GM23338 (cell line): ENCODE measurements at regions not wholly inside any gene's neighbourhood (a gene's known extent, or its start where the extent isn't known, plus 50 kb on each side); places are given as distances from the start of the nearest gene placed in this dataset.

Source experiments
- ATAC-seq: fragments of 200-7000 bp; cut with Tn5 transposase; 3 replicates; pipeline ENCODE4 v1.9.1; 2020
- DNase-seq: peaks from one replicate; pipeline ENCODE4 v3.0.0-alpha.2; 2015; ENCODE audit warnings: low spot score
- H2AFZ ChIP-seq: fragments of 200-600 bp; sonication (generic); 2 replicates; pipeline ENCODE4 v1.8.0; 2016; ENCODE audit warnings: antibody characterized with exemption, mild to moderate bottlenecking, moderate library complexity
- H3F3A ChIP-seq: fragments of 200-600 bp; sonication (generic); replicated peaks from 2 replicates; pipeline ENCODE4 v1.8.0; 2017; ENCODE audit warnings: antibody characterized with exemption, mixed run types, low read depth
- H3K27ac ChIP-seq: fragments of 200-600 bp; sonication (generic); 2 replicates; pipeline ENCODE4 v1.6.1; 2016; ENCODE audit warnings: low read depth
- H3K27me3 ChIP-seq: fragments of 200-600 bp; sonication (generic); 2 replicates; pipeline ENCODE4 v1.8.0; 2016; ENCODE audit warnings: mild to moderate bottlenecking, mixed run types, moderate library complexity; ENCODE audit not compliant: insufficient read depth
- H3K36me3 ChIP-seq: fragments of 200-600 bp; sonication (generic); 2 replicates; pipeline ENCODE4 v1.8.0; 2016; ENCODE audit warnings: mild to moderate bottlenecking; ENCODE audit not compliant: insufficient read depth
- H3K4me1 ChIP-seq: fragments of 200-600 bp; sonication (generic); 2 replicates; pipeline ENCODE4 v1.8.0; 2016; ENCODE audit warnings: mild to moderate bottlenecking, moderate library complexity; ENCODE audit not compliant: insufficient read depth
- H3K4me2 ChIP-seq: fragments of 200-600 bp; sonication (generic); 2 replicates; pipeline ENCODE4 v1.7.1; 2017; ENCODE audit warnings: mixed run types
- H3K4me3 ChIP-seq: fragments of 200-600 bp; sonication (generic); 2 replicates; pipeline ENCODE4 v1.6.1; 2016; ENCODE audit warnings: mixed run types
- H3K79me2 ChIP-seq: fragments of 200-600 bp; sonication (generic); replicated peaks from 2 replicates; pipeline ENCODE4 v1.8.0; 2017; ENCODE audit warnings: mild to moderate bottlenecking; ENCODE audit not compliant: insufficient read depth
- H3K9me2 ChIP-seq: fragments of 200-600 bp; sonication (generic); 2 replicates; pipeline ENCODE4 v1.8.0; 2017; ENCODE audit not compliant: insufficient read depth
- H4K20me1 ChIP-seq: fragments of 200-600 bp; sonication (generic); replicated peaks from 2 replicates; pipeline ENCODE4 v1.8.0; 2017; ENCODE audit warnings: mild to moderate bottlenecking; ENCODE audit not compliant: insufficient read depth
- H3K27ac Mint-ChIP-seq: 2 replicates; pipeline ENCODE4 v1.8.0; 2020; ENCODE audit warnings: inconsistent platforms, mild to moderate bottlenecking, moderate library complexity, mixed read lengths
- H3K27me3 Mint-ChIP-seq: 3 replicates; pipeline ENCODE4 v1.8.0; 2022; ENCODE audit warnings: low read depth, mild to moderate bottlenecking, moderate library complexity, mixed read lengths, inconsistent platforms; ENCODE audit not compliant: insufficient read depth, poor library complexity
- H3K36me3 Mint-ChIP-seq: 3 replicates; pipeline ENCODE4 v1.8.0; 2021; ENCODE audit warnings: low read depth, mild to moderate bottlenecking, inconsistent platforms, moderate library complexity, mixed read lengths
- H3K4me1 Mint-ChIP-seq: 3 replicates; pipeline ENCODE4 v1.8.0; 2020; ENCODE audit warnings: mild to moderate bottlenecking, inconsistent platforms, mixed read lengths
- H3K4me3 Mint-ChIP-seq: 3 replicates; pipeline ENCODE4 v1.8.0; 2021; ENCODE audit warnings: moderate library complexity, mild to moderate bottlenecking, inconsistent platforms, mixed read lengths
- H3K9me3 Mint-ChIP-seq: 3 replicates; pipeline ENCODE4 v1.8.0; 2020; ENCODE audit warnings: moderate library complexity, mild to moderate bottlenecking, inconsistent platforms, mixed read lengths
- CREB1 ChIP-seq: fragments of 250-450 bp; sonication (Bioruptor Pico); IDR thresholded peaks from 2 replicates; pipeline ENCODE4 v1.5.0; 2020; ENCODE audit warnings: low read depth, mild to moderate bottlenecking, moderate library complexity
- ETS1 ChIP-seq: IDR thresholded peaks from 2 replicates; pipeline ENCODE4 v1.6.1; 2016; ENCODE audit warnings: antibody characterized with exemption
- EZH2 ChIP-seq: fragments of 200-600 bp; sonication (generic); IDR thresholded peaks from one replicate; pipeline ENCODE4 v1.8.0; 2017; ENCODE audit warnings: antibody characterized with exemption, mild to moderate bottlenecking, low read depth; ENCODE audit not compliant: unreplicated experiment
- EZH2phosphoT487 ChIP-seq: fragments of 200-600 bp; sonication (generic); IDR thresholded peaks from one replicate; pipeline ENCODE4 v1.8.1; 2018; ENCODE audit warnings: antibody characterized with exemption; ENCODE audit not compliant: unreplicated experiment
- JUNB ChIP-seq: IDR thresholded peaks from one replicate; pipeline ENCODE4 v1.6.1; 2016; ENCODE audit warnings: antibody characterized with exemption; ENCODE audit not compliant: unreplicated experiment
- NANOG ChIP-seq: IDR thresholded peaks from 2 replicates; pipeline ENCODE4 v1.6.1; 2016; ENCODE audit warnings: antibody characterized with exemption, borderline replicate concordance
- POLR2AphosphoS5 ChIP-seq: IDR thresholded peaks from 2 replicates; pipeline ENCODE4 v1.6.1; 2016; ENCODE audit warnings: antibody characterized with exemption, low read depth
- TF ChIP-seq, protein P1 (sequence below): IDR thresholded peaks from one replicate; pipeline ENCODE4 v1.6.1; 2018; ENCODE audit warnings: antibody characterized with exemption; ENCODE audit not compliant: unreplicated experiment
- TF ChIP-seq, protein P2 (sequence below), 2 experiments: fragments of 200-600 bp in 1 of 2; sonication (generic) in 1 of 2; conservative IDR thresholded peaks; 2 replicates each; pipeline versions ENCODE4 v1.5.1 to v1.6.1; 2016 to 2017; ENCODE audit warnings: antibody characterized with exemption in 2 of 2, low read depth in 2 of 2, mild to moderate bottlenecking in 2 of 2, moderate library complexity in 1 of 2

DNA sequence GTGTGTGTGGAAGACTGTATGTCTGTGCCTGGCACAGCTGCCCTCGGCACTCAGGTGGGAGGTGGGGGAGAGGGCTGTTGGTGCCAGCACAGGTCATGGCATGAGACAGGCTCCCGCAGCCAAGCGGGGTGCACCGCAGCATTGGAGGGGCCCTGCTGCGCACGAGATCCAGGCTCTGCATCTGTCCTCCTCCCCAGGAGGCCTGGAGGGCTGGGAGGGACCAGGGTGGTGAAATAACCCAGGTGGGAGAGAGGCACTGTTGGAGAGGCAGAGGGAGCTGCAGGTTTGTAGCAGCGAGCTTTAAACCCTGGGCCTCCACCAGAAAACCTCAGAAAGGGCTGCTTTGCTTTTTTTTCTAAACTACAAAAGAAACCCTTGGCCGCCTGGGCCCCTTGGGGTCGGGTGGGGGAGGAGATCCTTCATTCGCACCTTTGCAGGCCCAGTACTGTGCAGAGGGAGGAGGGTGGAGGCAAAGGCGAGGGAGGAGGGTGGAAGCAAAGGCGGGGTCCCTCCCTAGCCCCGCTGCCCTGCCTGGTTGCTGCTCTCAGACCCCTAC is 241.7 kb downstream of the SEC14L1 start (continued):
- TF ChIP-seq, protein P1, sequence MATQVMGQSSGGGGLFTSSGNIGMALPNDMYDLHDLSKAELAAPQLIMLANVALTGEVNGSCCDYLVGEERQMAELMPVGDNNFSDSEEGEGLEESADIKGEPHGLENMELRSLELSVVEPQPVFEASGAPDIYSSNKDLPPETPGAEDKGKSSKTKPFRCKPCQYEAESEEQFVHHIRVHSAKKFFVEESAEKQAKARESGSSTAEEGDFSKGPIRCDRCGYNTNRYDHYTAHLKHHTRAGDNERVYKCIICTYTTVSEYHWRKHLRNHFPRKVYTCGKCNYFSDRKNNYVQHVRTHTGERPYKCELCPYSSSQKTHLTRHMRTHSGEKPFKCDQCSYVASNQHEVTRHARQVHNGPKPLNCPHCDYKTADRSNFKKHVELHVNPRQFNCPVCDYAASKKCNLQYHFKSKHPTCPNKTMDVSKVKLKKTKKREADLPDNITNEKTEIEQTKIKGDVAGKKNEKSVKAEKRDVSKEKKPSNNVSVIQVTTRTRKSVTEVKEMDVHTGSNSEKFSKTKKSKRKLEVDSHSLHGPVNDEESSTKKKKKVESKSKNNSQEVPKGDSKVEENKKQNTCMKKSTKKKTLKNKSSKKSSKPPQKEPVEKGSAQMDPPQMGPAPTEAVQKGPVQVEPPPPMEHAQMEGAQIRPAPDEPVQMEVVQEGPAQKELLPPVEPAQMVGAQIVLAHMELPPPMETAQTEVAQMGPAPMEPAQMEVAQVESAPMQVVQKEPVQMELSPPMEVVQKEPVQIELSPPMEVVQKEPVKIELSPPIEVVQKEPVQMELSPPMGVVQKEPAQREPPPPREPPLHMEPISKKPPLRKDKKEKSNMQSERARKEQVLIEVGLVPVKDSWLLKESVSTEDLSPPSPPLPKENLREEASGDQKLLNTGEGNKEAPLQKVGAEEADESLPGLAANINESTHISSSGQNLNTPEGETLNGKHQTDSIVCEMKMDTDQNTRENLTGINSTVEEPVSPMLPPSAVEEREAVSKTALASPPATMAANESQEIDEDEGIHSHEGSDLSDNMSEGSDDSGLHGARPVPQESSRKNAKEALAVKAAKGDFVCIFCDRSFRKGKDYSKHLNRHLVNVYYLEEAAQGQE: no peak
- TF ChIP-seq POLR2AphosphoS5: no peak
- TF ChIP-seq, protein P2, sequence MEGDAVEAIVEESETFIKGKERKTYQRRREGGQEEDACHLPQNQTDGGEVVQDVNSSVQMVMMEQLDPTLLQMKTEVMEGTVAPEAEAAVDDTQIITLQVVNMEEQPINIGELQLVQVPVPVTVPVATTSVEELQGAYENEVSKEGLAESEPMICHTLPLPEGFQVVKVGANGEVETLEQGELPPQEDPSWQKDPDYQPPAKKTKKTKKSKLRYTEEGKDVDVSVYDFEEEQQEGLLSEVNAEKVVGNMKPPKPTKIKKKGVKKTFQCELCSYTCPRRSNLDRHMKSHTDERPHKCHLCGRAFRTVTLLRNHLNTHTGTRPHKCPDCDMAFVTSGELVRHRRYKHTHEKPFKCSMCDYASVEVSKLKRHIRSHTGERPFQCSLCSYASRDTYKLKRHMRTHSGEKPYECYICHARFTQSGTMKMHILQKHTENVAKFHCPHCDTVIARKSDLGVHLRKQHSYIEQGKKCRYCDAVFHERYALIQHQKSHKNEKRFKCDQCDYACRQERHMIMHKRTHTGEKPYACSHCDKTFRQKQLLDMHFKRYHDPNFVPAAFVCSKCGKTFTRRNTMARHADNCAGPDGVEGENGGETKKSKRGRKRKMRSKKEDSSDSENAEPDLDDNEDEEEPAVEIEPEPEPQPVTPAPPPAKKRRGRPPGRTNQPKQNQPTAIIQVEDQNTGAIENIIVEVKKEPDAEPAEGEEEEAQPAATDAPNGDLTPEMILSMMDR (conservative IDR thresholded peaks at IDR 0.05; ENCODE audit: low read depth in 2 of 2): peak in 1 of 2 experiments; percentile 8; a peak in 1 of 4 replicates

DNA sequence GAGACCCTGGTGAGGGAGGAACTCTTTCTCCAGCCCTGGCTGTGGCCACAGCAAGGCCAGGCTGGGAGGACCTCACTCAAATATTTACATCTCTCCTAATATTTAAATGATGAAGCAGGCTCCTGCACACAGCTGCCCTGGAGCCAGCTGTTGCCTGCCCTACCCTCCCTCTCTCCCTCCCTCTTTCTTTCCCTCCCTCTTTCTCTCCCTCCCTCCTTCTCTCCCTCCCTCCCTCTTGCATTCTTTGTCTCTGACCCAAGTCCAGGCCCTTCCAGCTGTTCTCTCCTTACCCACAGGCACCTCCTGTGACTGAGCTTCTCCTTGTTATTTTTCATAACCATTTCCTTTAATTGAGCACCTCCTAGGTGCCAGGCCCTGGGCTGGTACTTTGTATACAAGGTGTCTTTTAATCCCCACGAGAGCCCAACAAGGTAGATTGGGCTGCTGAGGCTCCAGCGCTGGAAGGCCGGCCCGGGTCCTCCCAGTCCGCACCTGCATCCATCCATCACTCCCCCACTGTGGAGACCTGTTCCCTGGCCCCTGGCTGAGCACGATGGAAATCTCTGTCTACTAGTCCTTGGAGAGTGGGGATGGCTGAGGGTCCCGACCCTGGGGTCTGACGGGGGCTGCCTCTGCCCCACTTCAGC is 242.3 kb downstream of the SEC14L1 start:
- Histone ChIP-seq H4K20me1 (peaks cover 19% of the 10 kb centered on the region), H3K79me2 (peaks cover 96% of the 10 kb centered on the region), H3K9me2 (no peaks in the 10 kb centered on the region), H3K4me2 (peak overlapping the region; percentile 74), H3K27me3 (no peaks in the 10 kb centered on the region), H3K27ac (peak overlapping the region; percentile 87; the same call in 1 of the 2 replicates), H3K4me3 (peak overlapping the region; percentile 23; the same call in 1 of the 2 replicates), H2AFZ (no peak overlapping the region), H3K36me3 (no peaks in the 10 kb centered on the region), H3F3A (no peaks in the 10 kb centered on the region), H3K4me1 (peaks cover 51% of the 10 kb centered on the region)
- peaks cover 86% of the 10 kb centered on the region for H3K4me1 Mint-ChIP-seq
- DNase-seq (no peak), ATAC-seq (peak; percentile 26)
- H3K27ac Mint-ChIP-seq: no peak overlapping the region
- H3K36me3 Mint-ChIP-seq: no peaks in the 10 kb centered on the region
- H3K9me3 Mint-ChIP-seq: no peaks in the 10 kb centered on the region
- peak overlapping the region; percentile 49; the same call in 2 of the 3 replicates for H3K4me3 Mint-ChIP-seq
- peaks cover 28% of the 10 kb centered on the region for H3K27me3 Mint-ChIP-seq
- no peak for TF ChIP-seq NANOG
- TF ChIP-seq ETS1: no peak
- no peak for TF ChIP-seq EZH2phosphoT487
- TF ChIP-seq CREB1 (CRISPR knock-in tag): no peak
- TF ChIP-seq POLR2AphosphoS5: no peak
- no peak for TF ChIP-seq EZH2
- TF ChIP-seq, protein P2 (conservative IDR thresholded peaks at IDR 0.05; ENCODE audit: low read depth in 2 of 2): no peak
- TF ChIP-seq JUNB: no peak
